ENCODE measurements at regions not wholly inside any gene's neighbourhood (a gene's known extent, or its start where the extent isn't known, plus 50 kb on each side); places are given as distances from the start of the nearest gene placed in this dataset.

GRCh38 chr11:116613206-116613875 lies 159.4 kb downstream of the BUD13 start:
- no peak overlapping the region for H3K27ac Mint-ChIP-seq
- Histone ChIP-seq H3K27me3 (no peaks in the 10 kb centered on the region), H3K36me3 (no peaks in the 10 kb centered on the region), H3K4me1 (no peaks in the 10 kb centered on the region), H2AFZ (replicated peaks) (no peak overlapping the region), H3K4me3 (no peak overlapping the region), H3F3A (ENCODE audit: low read depth) (no peaks in the 10 kb centered on the region), H4K20me1 (ENCODE audit: low read depth) (no peaks in the 10 kb centered on the region), H3K9me3 (ENCODE audit: low read depth) (no peaks in the 10 kb centered on the region), H3K79me2 (ENCODE audit: low read depth) (no peaks in the 10 kb centered on the region), H3K4me2 (no peak overlapping the region), H3K27ac (no peak overlapping the region), H3K9ac (no peak overlapping the region)
- no peak for DNase-seq (ENCODE audit: low spot score)
- H3K9me3 Mint-ChIP-seq, result peaks cover 2% of the 10 kb centered on the region
- peaks cover 10% of the 10 kb centered on the region for H3K27me3 Mint-ChIP-seq (ENCODE audit: insufficient read depth, low read depth)
- no peak for TF ChIP-seq EZH2 (IDR thresholded peaks at IDR 0.05)
- no peak for TF ChIP-seq CTCF (IDR thresholded peaks at IDR 0.05)
- no peak for TF ChIP-seq EZH2phosphoT487 (IDR thresholded peaks at IDR 0.05)
- no peaks in the 10 kb centered on the region for H3K36me3 Mint-ChIP-seq
- H3K4me3 Mint-ChIP-seq, result no peak overlapping the region
- H3K4me1 Mint-ChIP-seq, result no peaks in the 10 kb centered on the region

DNA sequence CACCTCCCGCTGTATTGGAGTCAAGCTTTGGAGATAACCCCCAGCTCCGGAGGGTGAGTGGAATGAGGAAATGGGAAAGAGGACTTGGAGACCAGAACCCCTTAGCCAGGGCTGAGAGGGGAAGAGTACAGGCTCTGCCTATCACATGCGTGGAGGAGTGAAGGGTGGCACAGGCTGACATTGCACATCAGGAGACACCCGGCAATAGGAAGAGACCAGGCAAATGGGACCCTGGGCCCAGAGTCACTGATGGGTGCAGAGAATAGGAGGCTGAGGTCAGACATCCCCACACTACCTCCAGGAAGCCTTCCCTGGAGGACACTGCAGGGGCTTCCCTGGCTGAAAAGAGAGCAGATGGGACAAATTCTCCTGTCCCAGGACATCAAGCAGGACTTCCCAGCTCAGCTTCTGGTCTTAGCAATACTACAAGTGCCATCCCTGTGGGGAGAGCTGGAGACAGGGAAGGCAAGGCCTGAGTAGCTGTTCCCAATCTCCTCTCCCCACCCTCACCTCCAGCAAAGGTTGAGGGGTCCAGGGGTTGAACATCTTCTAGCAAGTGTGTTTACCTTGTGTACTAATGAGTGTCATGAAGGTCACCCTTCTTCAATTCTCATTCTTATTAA lies 160.7 kb downstream of the BUD13 start:
- H3K4me3 ChIP-seq, result no peak overlapping the region
- no peak overlapping the region for H3K9ac ChIP-seq
- no peaks in the 10 kb centered on the region for H3K27me3 ChIP-seq
- no peak for DNase-seq (ENCODE audit: low spot score)
- no peak overlapping the region for H3K27ac ChIP-seq
- H3F3A ChIP-seq (ENCODE audit: low read depth), result no peaks in the 10 kb centered on the region
- Mint-ChIP-seq H3K27me3 (ENCODE audit: insufficient read depth, low read depth) (peaks cover 12% of the 10 kb centered on the region), H3K4me3 (no peak overlapping the region), H3K9me3 (no peaks in the 10 kb centered on the region), H3K4me1 (no peaks in the 10 kb centered on the region), H3K36me3 (no peaks in the 10 kb centered on the region), H3K27ac (no peak overlapping the region)
- H3K4me1 ChIP-seq, result no peaks in the 10 kb centered on the region
- H3K9me3 ChIP-seq (ENCODE audit: low read depth), result no peaks in the 10 kb centered on the region
- no peak overlapping the region for H2AFZ ChIP-seq (replicated peaks)
- no peaks in the 10 kb centered on the region for H3K79me2 ChIP-seq (ENCODE audit: low read depth)
- H3K4me2 ChIP-seq, result no peak overlapping the region
- TF ChIP-seq EZH2phosphoT487 (IDR thresholded peaks at IDR 0.05) (no peak), EZH2 (IDR thresholded peaks at IDR 0.05) (no peak), CTCF (IDR thresholded peaks at IDR 0.05) (no peak)
- H4K20me1 ChIP-seq (ENCODE audit: low read depth), result no peaks in the 10 kb centered on the region
- H3K36me3 ChIP-seq, result no peaks in the 10 kb centered on the region

DNA sequence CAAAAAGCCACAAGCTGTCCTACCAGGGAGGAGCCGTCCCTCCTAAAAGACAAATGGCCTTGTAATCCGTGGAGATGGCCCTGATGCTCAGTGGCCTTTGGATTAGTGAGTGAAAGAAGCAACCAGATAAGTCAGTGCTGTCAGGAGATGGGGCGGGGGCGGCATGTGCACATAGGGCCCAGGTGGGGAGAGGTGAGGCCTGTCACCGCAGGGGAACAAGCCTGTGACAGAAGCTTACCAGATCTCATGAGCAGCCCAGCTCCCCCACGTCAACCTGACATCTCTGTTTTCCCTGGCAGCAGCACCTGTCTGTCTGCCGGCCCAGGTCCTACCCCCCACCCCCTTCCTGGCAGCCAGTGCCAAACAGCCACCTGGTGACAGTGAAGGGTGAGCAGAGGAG lies 162.6 kb downstream of the BUD13 start:
- TF ChIP-seq EZH2phosphoT487 (IDR thresholded peaks at IDR 0.05), result no peak
- TF ChIP-seq CTCF (IDR thresholded peaks at IDR 0.05), result no peak
- no peak for TF ChIP-seq EZH2 (IDR thresholded peaks at IDR 0.05)
- no peak overlapping the region for H3K9ac ChIP-seq
- H3K4me1 ChIP-seq, result no peaks in the 10 kb centered on the region
- no peaks in the 10 kb centered on the region for H3K36me3 Mint-ChIP-seq
- no peak overlapping the region for H3K4me2 ChIP-seq
- H3K4me3 ChIP-seq, result no peak overlapping the region
- no peaks in the 10 kb centered on the region for H3K27me3 ChIP-seq
- no peak for DNase-seq (ENCODE audit: low spot score)
- peaks cover 21% of the 10 kb centered on the region for H3K27me3 Mint-ChIP-seq (ENCODE audit: insufficient read depth, low read depth)
- no peaks in the 10 kb centered on the region for H3K79me2 ChIP-seq (ENCODE audit: low read depth)
- H2AFZ ChIP-seq (replicated peaks), result no peak overlapping the region
- H3K27ac Mint-ChIP-seq, result no peak overlapping the region
- H3K9me3 ChIP-seq (ENCODE audit: low read depth), result no peaks in the 10 kb centered on the region
- no peaks in the 10 kb centered on the region for H3K4me1 Mint-ChIP-seq
- H4K20me1 ChIP-seq (ENCODE audit: low read depth), result no peaks in the 10 kb centered on the region
- no peak overlapping the region for H3K4me3 Mint-ChIP-seq
- H3K36me3 ChIP-seq, result no peaks in the 10 kb centered on the region
- no peak overlapping the region for H3K27ac ChIP-seq
- no peaks in the 10 kb centered on the region for H3K9me3 Mint-ChIP-seq
- no peaks in the 10 kb centered on the region for H3F3A ChIP-seq (ENCODE audit: low read depth)
